HG02970 (cell line): ENCODE measurements at regions not wholly inside any gene's neighbourhood (a gene's known extent, or its start where the extent isn't known, plus 50 kb on each side); places are given as distances from the start of the nearest gene placed in this dataset.
A peak's percentile ranks its signal among the peaks of the same experiment; 100 is the strongest.

ENCODE experiments used
- ATAC-seq: cut with Tn5 transposase; IDR thresholded peaks from one replicate; pipeline ENCODE4 v1.9.1; 2021; ENCODE audit warnings: mild to moderate bottlenecking, moderate library complexity, moderate number of reproducible peaks; ENCODE audit not compliant: unreplicated experiment, low FRiP score

GRCh38 chr2:53452400-53452799 lies 315.2 kb upstream of the CHAC2 start:
- no peak for ATAC-seq

- no peak for ATAC-seq
Measured at GRCh38 chr2:53450923-53451322, 316.7 kb upstream of the CHAC2 start.

DNA sequence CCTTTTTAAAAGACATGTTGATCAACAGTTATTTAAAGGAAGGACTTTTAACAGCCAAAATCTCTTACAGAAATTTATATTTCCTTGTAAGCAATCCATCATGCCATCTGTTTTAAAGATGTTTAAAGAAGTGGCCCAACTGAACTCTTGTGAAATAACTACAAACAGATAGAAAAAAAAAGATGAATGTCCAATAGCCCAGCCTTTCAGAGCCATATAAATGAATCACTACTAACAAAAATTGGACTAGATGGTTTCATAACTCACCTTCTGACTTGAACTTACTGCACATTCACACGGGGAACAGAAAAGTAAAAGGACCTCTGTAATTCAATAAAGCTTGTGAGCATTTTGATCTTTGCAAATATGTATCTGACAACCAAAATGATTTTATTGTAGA lies 319.0 kb upstream of the CHAC2 start:
- ATAC-seq, result no peak

GRCh38 chr2:53448086-53448485 lies 319.5 kb upstream of the CHAC2 start:
- ATAC-seq, result no peak

DNA sequence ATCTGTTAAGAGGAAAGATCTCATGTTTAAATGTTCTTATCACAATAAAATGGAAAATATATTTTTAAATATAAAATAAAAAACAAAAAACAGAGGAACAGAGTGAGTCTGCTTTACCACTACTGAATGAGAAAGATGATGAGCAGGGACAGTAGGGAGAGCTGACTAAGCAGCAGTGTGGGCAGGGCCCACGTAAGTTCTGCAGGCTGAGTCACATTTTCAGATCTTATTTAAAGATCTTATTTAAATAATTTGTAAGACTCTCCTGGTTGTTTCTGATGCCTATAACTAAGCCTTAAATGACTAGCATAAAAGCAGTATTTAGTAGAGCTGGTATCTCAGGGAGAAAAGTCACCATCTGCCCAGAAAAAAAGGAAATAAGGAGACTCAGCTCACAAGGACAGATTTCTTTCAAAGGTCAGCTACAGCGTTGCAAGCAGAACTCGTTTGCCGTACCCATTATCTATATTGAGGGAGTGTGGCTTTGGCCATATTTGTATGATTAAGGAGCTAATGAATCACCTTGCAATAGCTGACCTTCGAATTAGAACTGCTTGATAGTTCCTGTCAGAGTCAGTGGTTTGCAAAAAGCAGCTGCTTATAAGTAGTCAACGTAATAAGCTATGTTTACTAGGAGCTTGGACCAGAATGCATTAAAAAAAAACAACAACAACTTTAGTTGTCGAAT lies 322.1 kb upstream of the CHAC2 start:
- ATAC-seq, result no peak

DNA sequence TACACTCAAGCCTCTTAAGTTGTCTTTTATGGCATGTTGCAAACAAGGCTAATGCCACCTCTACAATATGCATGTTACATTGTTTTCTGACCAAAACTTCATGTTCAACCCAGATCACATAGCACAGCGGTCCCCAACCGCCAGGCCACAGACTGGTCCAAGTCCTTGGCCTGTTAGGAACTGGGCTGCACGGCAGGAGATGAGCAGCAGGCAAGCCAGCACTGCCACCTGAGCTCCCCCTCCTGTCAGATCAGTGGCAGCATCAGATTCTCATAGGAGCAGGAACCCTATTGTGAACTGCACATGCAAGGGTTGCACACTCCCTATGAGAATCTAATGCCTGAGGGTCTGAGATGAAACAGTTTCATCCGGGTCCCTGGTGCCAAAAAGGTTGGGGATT lies 324.8 kb upstream of the CHAC2 start:
- no peak for ATAC-seq

DNA sequence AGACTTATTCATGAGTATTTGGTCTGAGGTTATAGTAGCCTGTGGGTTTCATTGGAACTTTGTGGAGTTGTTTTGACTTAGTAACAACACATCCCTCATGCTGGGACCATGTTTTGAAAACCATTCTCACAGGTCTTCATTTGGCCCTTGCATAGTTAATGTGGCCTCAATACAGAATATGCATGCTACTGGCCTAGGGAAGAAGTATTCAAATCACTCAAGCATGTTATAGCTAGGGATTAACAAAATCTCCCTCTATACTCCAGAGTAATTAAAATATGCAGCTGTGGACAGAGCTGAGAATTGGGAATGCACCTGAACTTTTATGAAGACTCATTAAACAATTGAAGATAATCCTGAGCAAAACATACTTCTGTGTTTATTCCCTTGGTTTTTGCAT lies 325.5 kb upstream of the CHAC2 start:
- ATAC-seq, result no peak

DNA sequence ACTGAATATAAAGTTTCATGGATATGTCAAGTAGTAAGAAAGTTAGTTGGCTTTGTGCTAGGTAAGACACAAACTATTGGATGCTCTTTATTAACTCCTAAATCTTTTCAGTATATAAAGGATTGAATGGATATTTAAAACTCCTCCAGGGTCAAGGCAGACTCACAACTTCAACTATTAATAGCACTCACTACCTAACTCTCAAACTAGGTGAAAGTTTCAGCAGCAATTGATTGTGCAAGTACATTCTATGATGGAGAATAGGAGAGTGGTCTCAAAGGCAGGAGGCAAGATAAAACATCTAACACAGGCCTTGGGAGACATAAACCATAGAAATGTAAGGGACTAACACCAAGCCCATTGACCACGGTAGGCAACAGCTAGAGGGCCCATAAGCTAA lies 328.9 kb upstream of the CHAC2 start:
- no peak for ATAC-seq

DNA sequence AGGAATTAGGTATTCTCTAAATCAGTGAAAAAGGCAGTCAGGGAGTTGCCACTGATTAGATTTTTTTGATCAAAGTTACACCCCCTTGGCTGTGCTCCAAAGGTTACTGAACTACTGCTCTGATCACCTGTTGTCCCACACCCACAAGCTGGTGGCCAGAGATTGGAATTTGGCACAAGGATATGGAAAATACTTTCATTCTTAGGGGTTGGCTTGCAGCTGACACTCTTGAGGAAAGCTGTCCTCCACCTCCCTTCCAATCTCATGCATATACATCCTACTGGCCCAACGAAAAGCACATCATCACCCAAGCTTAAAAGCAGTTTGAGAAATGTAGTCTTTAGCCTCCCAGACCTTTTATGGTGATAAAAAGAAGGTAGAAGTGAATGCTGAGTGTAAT lies 329.5 kb upstream of the CHAC2 start:
- no peak for ATAC-seq

GRCh38 chr2:53437371-53437770 lies 330.2 kb upstream of the CHAC2 start:
- no peak for ATAC-seq

DNA sequence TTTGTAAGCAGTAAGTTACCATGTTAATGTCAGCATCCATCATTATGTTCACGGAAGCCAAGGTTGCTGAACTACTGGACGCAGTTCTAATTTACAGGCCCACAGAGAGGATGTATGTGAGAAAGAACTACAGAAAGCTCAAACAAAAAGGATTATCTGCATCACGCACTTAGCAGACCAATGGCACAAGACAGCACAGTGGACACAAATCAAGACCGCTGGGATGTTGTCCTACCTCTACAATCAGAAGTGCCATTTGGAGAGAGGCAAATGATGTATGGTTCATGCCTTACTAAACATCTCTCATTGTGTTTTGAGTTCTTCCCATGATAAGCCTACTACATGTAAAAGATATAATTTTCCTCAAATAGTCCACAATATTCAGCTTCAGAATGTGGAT lies 330.7 kb upstream of the CHAC2 start:
- no peak for ATAC-seq

- no peak for ATAC-seq
Measured at GRCh38 chr2:53435610-53436009, 332.0 kb upstream of the CHAC2 start.

DNA sequence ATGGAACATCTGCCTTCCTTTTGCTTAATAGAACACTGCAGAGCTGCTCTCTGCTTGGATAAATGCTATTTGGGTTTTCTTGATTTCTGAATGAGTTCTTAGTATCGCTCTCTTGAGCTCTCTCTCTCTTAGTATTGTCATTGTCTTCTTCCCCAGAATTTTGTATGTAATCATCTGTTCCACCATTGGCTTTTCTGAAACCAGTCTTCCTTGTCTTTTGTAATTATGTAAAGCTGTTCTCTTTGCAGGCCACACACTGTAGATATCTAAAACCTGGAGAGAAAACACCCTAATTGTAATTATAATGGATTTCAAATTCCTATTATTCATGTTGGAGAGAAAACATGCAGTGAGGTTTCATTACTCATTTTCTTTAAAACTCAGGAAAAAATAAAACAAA lies 333.1 kb upstream of the CHAC2 start:
- ATAC-seq, result no peak

DNA sequence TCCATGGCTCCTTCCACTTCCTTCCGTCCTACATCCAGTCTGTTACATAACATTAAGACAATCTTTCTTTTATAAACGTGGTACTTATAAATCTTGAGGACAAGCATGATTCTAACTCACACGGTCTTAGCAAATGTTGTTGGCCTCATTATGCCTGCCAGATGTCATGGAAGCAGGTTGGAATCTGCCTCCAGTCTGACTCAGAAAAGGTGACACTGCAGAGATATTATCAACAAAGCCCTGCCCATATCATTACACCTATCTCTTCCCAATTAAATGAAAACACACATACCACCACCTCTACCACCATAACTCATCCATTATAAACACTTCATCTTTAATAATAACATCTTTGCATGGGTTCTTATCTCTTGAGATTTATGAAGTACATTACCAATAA lies 334.7 kb upstream of the CHAC2 start:
- no peak for ATAC-seq

GRCh38 chr2:53429901-53430300 lies 337.7 kb upstream of the CHAC2 start:
- ATAC-seq, result no peak

DNA sequence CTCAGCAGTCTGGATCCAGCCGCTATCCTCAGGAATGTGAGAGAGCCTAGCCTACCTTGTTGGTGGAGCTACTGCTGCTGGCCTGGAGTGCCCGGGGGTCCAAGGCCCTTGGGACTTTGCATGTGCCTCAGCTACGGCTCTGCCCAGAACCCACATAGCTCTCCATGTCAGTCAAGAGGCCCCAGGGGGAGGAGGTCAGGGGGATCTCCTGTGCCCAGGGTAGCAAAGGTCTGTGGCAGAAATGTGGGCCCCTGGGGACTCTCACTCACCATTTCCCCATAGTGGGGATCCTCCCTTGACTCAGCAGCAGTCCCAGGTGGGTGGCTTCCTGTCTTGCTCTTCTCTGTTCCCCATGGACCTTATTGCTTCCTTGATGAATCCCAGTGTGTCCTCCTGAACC lies 342.7 kb upstream of the CHAC2 start:
- ATAC-seq, result peak; percentile 67

DNA sequence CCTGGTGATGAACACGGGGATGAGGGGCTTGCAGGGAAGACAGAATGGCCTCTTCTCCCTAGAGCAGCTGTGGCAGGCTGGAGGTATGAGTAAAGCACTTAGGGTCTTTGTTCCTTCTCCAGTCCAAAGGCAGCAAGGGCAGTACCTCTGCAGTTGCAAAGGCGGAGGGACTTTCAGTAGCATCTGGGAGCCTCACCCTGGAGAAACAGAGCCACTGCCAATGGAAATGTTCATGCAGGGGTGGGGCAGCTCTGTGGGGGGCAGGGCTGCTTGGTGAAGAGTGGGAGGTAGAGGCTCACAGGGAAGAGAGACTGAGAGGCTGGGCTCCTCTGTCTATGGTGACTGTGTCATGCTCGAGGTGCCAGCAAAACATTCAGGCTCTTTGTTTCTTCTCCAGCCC lies 344.1 kb upstream of the CHAC2 start:
- no peak for ATAC-seq

DNA sequence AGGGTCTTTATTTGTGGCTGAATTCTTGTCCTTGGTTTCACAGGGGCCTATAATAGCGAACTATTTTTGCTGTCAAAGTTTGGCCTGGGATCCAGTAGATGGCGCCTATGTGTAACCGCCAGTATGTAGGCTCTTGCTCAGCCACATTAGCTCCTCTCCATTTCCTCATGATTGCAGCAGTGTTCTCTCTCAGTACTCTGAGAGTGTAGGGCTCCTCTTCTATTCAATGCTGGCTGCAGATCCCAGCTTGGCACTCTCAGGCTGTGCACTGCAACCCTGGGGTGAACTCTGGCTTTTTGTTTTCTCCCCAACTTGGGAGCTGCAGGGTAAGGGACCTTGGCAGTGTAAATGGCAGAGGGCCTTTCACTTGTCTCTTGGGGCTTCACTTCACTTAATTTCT lies 344.6 kb upstream of the CHAC2 start:
- ATAC-seq, result no peak

- no peak for ATAC-seq
Measured at GRCh38 chr2:53417385-53417784, 350.2 kb upstream of the CHAC2 start.

DNA sequence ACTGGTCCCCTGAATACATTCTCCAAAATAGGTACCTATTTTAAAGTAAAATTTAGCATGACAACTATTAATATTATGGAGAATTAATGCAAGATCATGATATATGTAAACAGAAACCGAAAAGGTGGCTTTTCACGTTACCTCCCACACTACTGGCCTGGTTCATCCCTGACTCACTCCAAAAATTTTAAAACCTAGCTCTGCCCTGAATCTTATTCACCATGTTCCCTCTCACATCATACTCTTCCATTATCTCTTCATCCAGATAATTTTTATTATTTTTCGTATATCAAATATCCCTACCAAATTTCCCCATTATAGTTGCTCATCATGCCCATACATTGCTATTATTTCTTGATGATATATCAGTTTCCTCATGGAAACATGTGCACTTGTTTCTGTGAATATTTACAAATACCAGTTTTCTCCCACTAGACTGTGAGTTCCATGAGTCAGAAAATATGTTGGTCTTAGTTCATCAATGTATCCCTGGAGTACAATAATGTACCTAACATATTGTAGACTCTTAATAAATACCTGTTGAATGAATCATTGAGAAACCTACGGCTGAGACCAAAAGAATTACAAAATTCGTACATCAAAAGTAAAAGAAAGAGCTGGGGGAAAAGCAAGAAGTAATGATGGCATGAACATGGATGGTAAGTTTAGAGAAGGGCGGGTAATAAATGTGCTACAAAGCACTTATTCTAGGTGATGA lies 360.1 kb upstream of the CHAC2 start:
- ATAC-seq, result no peak

GRCh38 chr2:53403792-53404413 lies 363.7 kb upstream of the CHAC2 start:
- ATAC-seq, result no peak

DNA sequence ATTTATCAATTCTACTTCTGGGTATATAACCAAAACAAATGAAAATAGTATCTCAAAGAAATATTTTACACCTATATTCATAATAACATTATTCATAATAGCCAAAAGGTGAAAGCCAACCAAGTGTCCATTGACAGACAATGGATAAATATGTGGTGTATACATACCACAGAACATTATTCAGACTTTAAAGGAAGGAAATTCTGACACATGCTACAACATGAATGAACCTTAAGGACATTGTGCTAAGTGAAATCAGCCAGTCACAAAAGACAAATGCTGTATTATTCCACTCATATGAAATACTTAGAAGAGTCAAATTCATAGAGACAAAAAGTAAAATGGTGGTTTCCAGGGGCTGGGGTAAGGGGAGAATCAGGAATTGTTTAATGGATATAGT lies 370.5 kb upstream of the CHAC2 start:
- ATAC-seq, result no peak
